ENCODE measurements at regions not wholly inside any gene's neighbourhood (a gene's known extent, or its start where the extent isn't known, plus 50 kb on each side); places are given as distances from the start of the nearest gene placed in this dataset.

DNA sequence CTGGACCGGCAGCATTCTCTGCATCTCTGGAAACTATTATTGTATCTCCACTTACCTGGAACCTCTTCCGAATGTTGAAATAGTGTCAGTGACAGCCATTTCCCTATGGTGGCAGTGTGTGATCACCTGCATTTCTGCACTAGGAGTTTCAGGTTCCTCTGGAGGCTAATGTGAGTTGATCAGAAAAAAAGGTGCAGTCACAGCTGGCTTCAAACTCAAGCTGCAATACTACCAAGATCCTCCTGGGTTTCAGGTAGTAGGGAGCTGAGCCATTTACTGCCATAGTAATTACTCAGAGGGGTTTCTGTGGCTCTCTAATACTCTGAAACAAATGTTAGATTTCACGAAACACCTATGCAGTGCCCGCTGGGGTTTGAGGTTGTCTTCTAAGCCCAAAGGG is 183.5 kb upstream of the OSR1 start:
- DNase-seq = no peak
- CTCF ChIA-PET = no interaction called here
- H3K9me3 ChIP-seq (ENCODE audit: control extremely low read depth in 1 of 5, control insufficient read depth in 4 of 5, insufficient read depth in 2 of 5, low read depth in 1 of 5, low read length in 4 of 5) = peaks cover 0 to 2% (median 0%) of the 10 kb centered on the region in 5 experiments
- no peaks in the 10 kb centered on the region for H3K36me3 ChIP-seq (ENCODE audit: control insufficient read depth in 4 of 4, insufficient read depth in 4 of 4, low read length in 3 of 4)
- H3K4me1 ChIP-seq (ENCODE audit: control extremely low read depth in 1 of 4, control insufficient read depth in 4 of 4, insufficient read depth in 4 of 4, low read length in 3 of 4) = no peaks in the 10 kb centered on the region
- H3K27me3 ChIP-seq (replicated peaks in 2 of 5; ENCODE audit: control insufficient read depth in 4 of 5, insufficient read depth in 5 of 5, low read length in 4 of 5) = no peaks in the 10 kb centered on the region
- WGBS (ENCODE audit: insufficient coverage) = 100% methylated on average over 3 of the region's 4 CpGs
- H3K4me3 ChIP-seq (ENCODE audit: control insufficient read depth in 1 of 7, extremely low read depth in 1 of 7, insufficient read depth in 4 of 7, low read depth in 2 of 7, low read length in 6 of 7) = no peak overlapping the region
- POLR2A ChIA-PET = no interaction called here
- H3K27ac ChIP-seq (ENCODE audit: insufficient read depth in 1 of 2, low read depth in 1 of 2, low read length in 2 of 2, poor library complexity in 1 of 2, severe bottlenecking in 2 of 2) = no peak overlapping the region

DNA sequence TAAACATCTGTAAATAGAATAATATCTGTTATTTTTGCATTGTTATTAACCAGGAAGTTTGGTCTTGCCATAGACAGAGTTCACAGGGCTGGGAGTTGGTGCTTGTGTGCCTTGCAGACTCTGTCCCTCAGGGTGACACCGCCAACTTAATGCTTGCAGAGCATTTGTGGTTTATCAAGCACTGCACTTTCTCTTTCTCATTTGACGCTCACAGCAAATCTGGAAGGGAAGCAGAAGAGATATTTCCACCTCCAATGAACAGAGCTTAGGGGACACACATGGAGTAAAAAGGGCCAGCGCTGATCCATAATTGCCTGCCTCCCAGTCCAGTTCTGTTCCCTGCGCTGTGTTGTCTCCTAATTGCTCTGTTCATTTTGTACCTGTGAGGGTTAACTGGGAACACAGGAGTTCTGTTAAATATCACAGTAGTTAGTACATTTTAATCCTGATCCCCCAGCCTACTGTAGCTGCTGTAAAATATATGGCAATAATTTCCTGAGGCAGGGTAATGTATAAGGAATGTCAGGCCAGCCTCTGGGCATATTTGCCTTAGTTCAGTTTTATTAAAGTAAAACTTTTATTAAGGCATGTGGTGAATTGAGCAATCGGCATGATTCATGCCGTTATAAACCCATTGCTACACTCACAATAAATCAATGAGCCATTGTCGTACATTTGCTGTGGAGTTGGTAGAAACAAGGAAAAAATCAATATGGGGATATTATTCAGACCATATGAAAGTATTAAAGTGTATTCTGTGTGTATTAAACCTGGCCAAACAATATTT is 182.5 kb upstream of the OSR1 start:
- no peaks in the 10 kb centered on the region for H3K36me3 ChIP-seq (ENCODE audit: control insufficient read depth in 4 of 4, insufficient read depth in 4 of 4, low read length in 3 of 4)
- no peak overlapping the region for H3K27ac ChIP-seq (ENCODE audit: insufficient read depth in 1 of 2, low read depth in 1 of 2, low read length in 2 of 2, poor library complexity in 1 of 2, severe bottlenecking in 2 of 2)
- POLR2A ChIA-PET = no interaction called here
- H3K27me3 ChIP-seq (replicated peaks in 2 of 5; ENCODE audit: control insufficient read depth in 4 of 5, insufficient read depth in 5 of 5, low read length in 4 of 5) = no peaks in the 10 kb centered on the region
- H3K4me3 ChIP-seq (ENCODE audit: control insufficient read depth in 1 of 7, extremely low read depth in 1 of 7, insufficient read depth in 4 of 7, low read depth in 2 of 7, low read length in 6 of 7) = no peak overlapping the region
- H3K4me1 ChIP-seq (ENCODE audit: control extremely low read depth in 1 of 4, control insufficient read depth in 4 of 4, insufficient read depth in 4 of 4, low read length in 3 of 4) = no peaks in the 10 kb centered on the region
- CTCF ChIA-PET = no interaction called here
- DNase-seq = no peak
- 69% methylated on average over 3 of the region's 7 CpGs for WGBS (ENCODE audit: insufficient coverage)
- H3K9me3 ChIP-seq (ENCODE audit: control extremely low read depth in 1 of 5, control insufficient read depth in 4 of 5, insufficient read depth in 2 of 5, low read depth in 1 of 5, low read length in 4 of 5) = peaks cover 0 to 2% (median 0%) of the 10 kb centered on the region in 5 experiments

DNA sequence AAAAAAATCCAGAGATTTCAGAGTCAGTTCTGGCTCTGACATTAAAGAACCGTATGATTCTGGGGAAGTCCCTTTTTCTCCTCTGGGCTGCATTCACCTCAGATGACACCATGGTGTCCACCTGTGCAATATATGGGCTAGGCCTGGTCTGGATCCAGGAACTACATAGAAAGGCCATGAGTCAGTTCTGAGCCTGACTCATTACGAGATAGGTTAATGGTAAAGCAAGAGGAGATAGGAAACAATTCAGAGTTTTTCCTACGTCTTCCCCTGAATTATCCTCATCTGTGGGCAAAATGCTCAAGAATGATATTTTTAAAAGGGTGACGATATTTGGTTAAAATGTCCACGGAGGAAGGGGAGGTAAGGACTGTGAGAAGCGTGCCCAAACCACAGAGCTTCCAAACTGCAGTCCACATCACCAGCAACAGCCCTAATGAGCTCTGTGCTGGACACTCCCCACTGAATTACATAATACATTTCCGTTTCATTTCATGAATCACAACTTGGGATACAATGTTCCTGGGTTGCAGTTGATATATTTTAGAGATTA is 180.1 kb upstream of the OSR1 start:
- H3K27ac ChIP-seq (ENCODE audit: insufficient read depth in 1 of 2, low read depth in 1 of 2, low read length in 2 of 2, poor library complexity in 1 of 2, severe bottlenecking in 2 of 2) = no peak overlapping the region
- ChIA-PET CTCF (no interaction called here), POLR2A (no interaction called here)
- H3K9me3 ChIP-seq (ENCODE audit: control extremely low read depth in 1 of 5, control insufficient read depth in 4 of 5, insufficient read depth in 2 of 5, low read depth in 1 of 5, low read length in 4 of 5) = peaks cover 0 to 2% (median 0%) of the 10 kb centered on the region in 5 experiments
- no peaks in the 10 kb centered on the region for H3K36me3 ChIP-seq (ENCODE audit: control insufficient read depth in 4 of 4, insufficient read depth in 4 of 4, low read length in 3 of 4)
- H3K27me3 ChIP-seq (replicated peaks in 2 of 5; ENCODE audit: control insufficient read depth in 4 of 5, insufficient read depth in 5 of 5, low read length in 4 of 5) = no peaks in the 10 kb centered on the region
- no peaks in the 10 kb centered on the region for H3K4me1 ChIP-seq (ENCODE audit: control extremely low read depth in 1 of 4, control insufficient read depth in 4 of 4, insufficient read depth in 4 of 4, low read length in 3 of 4)
- no peak for DNase-seq
- WGBS (ENCODE audit: insufficient coverage) = 100% methylated on average over 3 of the region's 7 CpGs
- H3K4me3 ChIP-seq (ENCODE audit: control insufficient read depth in 1 of 7, extremely low read depth in 1 of 7, insufficient read depth in 4 of 7, low read depth in 2 of 7, low read length in 6 of 7) = no peak overlapping the region

DNA sequence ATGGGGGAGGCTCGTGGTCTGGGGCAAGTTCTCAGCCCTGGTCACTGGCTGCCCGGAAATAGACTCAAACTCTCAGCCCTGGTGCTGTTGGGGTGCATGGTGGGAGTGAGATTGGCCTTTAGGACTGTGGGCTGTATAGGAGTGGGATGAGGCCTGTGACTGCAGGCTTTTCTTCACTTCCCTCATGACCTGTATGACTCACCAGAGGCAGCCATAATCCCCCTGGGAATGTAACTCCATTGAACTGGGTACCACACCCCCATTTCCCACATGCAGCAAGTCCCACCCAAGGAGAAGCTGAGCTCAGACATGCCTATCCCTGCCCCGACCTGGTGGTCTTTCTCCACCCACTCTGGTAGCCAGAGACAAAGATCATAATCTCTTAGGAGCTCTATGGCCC is 177.7 kb upstream of the OSR1 start:
- 71% methylated on average over 1 of the region's 3 CpGs for WGBS (ENCODE audit: insufficient coverage)
- Histone ChIP-seq H3K4me1 (ENCODE audit: control extremely low read depth in 1 of 4, control insufficient read depth in 4 of 4, insufficient read depth in 4 of 4, low read length in 3 of 4) (no peaks in the 10 kb centered on the region), H3K27ac (ENCODE audit: insufficient read depth in 1 of 2, low read depth in 1 of 2, low read length in 2 of 2, poor library complexity in 1 of 2, severe bottlenecking in 2 of 2) (no peak overlapping the region), H3K9me3 (ENCODE audit: control extremely low read depth in 1 of 5, control insufficient read depth in 4 of 5, insufficient read depth in 2 of 5, low read depth in 1 of 5, low read length in 4 of 5) (peaks cover 0 to 2% (median 0%) of the 10 kb centered on the region in 5 experiments), H3K4me3 (ENCODE audit: control insufficient read depth in 1 of 7, extremely low read depth in 1 of 7, insufficient read depth in 4 of 7, low read depth in 2 of 7, low read length in 6 of 7) (no peak overlapping the region), H3K36me3 (ENCODE audit: control insufficient read depth in 4 of 4, insufficient read depth in 4 of 4, low read length in 3 of 4) (no peaks in the 10 kb centered on the region), H3K27me3 (replicated peaks in 2 of 5; ENCODE audit: control insufficient read depth in 4 of 5, insufficient read depth in 5 of 5, low read length in 4 of 5) (peaks cover 0 to 2% (median 0%) of the 10 kb centered on the region in 5 experiments)
- ChIA-PET POLR2A (no interaction called here), CTCF (no interaction called here)
- no peak for DNase-seq

DNA sequence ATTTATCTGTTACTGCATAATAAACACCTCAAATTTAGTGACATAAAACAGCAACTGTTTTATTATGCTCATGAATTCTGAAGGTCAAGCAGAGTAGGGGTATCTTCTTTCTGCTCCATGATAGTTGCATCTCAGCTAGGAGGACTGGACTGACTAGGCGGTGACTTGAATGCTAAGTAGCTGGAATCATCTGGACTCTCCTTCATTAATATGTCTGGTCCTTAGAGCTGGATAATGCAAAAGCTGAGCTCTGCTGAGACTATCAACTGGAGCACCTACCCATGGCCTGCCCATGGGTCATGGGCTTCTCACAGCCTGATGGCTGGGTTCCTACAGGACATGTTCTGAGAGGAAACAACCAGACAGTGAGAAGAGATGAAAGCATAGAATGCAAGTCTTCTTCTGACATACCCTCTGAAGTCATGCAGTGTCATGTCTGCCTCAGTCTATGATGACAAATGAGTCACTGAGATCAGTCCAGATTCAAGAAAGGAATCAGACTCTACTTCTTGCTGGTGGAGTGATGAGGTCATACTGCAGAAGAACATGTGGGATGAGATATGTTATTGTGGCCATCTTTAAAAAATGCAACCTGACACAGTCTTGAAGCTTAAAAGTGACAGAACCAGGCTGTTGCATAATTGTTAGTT is 174.2 kb upstream of the OSR1 start:
- no peak overlapping the region for H3K4me3 ChIP-seq (ENCODE audit: control insufficient read depth in 1 of 7, extremely low read depth in 1 of 7, insufficient read depth in 4 of 7, low read depth in 2 of 7, low read length in 6 of 7)
- H3K27me3 ChIP-seq (replicated peaks in 2 of 5; ENCODE audit: control insufficient read depth in 4 of 5, insufficient read depth in 5 of 5, low read length in 4 of 5) = peaks cover 0 to 2% (median 0%) of the 10 kb centered on the region in 5 experiments
- H3K36me3 ChIP-seq (ENCODE audit: control insufficient read depth in 4 of 4, insufficient read depth in 4 of 4, low read length in 3 of 4) = no peaks in the 10 kb centered on the region
- ChIA-PET POLR2A (no interaction called here), CTCF (no interaction called here)
- H3K27ac ChIP-seq (ENCODE audit: insufficient read depth in 1 of 2, low read depth in 1 of 2, low read length in 2 of 2, poor library complexity in 1 of 2, severe bottlenecking in 2 of 2) = no peak overlapping the region
- WGBS (ENCODE audit: insufficient coverage) = 86% methylated on average over 1 of the region's 1 CpG
- H3K9me3 ChIP-seq (ENCODE audit: control extremely low read depth in 1 of 5, control insufficient read depth in 4 of 5, insufficient read depth in 2 of 5, low read depth in 1 of 5, low read length in 4 of 5) = peaks cover 0 to 2% (median 0%) of the 10 kb centered on the region in 5 experiments
- H3K4me1 ChIP-seq (ENCODE audit: control extremely low read depth in 1 of 4, control insufficient read depth in 4 of 4, insufficient read depth in 4 of 4, low read length in 3 of 4) = no peaks in the 10 kb centered on the region
- no peak for DNase-seq

DNA sequence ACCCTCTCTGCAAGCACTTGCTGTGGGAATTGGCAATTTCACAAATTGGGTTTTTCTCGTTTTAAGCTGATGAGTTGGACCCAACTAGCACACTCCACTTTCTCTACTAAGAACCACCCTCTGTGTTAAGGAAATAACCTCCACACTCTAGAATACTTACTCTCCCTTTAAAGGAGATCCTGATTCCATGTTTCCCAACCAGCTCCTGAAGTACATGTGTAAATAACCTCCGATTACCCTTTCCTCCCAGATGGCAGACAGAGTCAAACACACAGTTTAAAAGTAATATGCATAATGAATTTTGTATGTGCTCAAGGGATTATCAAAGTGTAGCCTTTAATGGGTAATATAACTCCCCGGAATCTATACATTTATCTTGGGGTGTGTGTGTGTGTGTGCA is 171.3 kb upstream of the OSR1 start:
- WGBS (ENCODE audit: insufficient coverage) = 91% methylated on average over 1 of the region's 3 CpGs

DNA sequence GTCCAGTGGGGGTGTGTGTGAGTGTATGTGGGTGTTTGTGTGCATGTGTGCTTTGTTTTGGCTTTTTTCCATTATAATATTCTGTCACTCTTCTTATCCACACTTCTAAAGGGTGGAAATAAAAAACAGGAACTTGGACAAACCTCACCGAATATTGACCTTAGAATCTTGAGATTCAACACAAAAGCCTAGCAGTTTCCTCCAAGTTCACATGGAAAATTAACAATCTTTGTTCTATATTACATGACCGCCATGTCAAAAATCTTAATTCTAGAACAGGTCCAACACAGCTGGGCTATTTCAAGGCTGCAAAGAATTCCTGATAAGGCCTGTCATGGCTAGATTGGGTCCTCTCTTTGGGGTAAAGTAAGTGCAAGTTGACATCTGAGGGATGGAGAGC is 169.3 kb upstream of the OSR1 start:
- H3K27ac ChIP-seq (ENCODE audit: insufficient read depth in 1 of 2, low read depth in 1 of 2, low read length in 2 of 2, poor library complexity in 1 of 2, severe bottlenecking in 2 of 2) = no peak overlapping the region

More for the DNA sequence above, 171.3 kb upstream of the OSR1 start:
- no peak for DNase-seq
- Histone ChIP-seq H3K27me3 (replicated peaks in 2 of 5; ENCODE audit: control insufficient read depth in 4 of 5, insufficient read depth in 5 of 5, low read length in 4 of 5) (peaks cover 0 to 2% (median 0%) of the 10 kb centered on the region in 5 experiments), H3K36me3 (ENCODE audit: control insufficient read depth in 4 of 4, insufficient read depth in 4 of 4, low read length in 3 of 4) (no peaks in the 10 kb centered on the region), H3K4me3 (ENCODE audit: control insufficient read depth in 1 of 7, extremely low read depth in 1 of 7, insufficient read depth in 4 of 7, low read depth in 2 of 7, low read length in 6 of 7) (no peak overlapping the region), H3K9me3 (ENCODE audit: control extremely low read depth in 1 of 5, control insufficient read depth in 4 of 5, insufficient read depth in 2 of 5, low read depth in 1 of 5, low read length in 4 of 5) (peaks cover 0 to 2% (median 0%) of the 10 kb centered on the region in 5 experiments), H3K4me1 (ENCODE audit: control extremely low read depth in 1 of 4, control insufficient read depth in 4 of 4, insufficient read depth in 4 of 4, low read length in 3 of 4) (no peaks in the 10 kb centered on the region), H3K27ac (ENCODE audit: insufficient read depth in 1 of 2, low read depth in 1 of 2, low read length in 2 of 2, poor library complexity in 1 of 2, severe bottlenecking in 2 of 2) (no peak overlapping the region)
- ChIA-PET CTCF (no interaction called here), POLR2A (no interaction called here)

More for the DNA sequence above, 169.3 kb upstream of the OSR1 start:
- POLR2A ChIA-PET = no interaction called here
- Histone ChIP-seq H3K9me3 (ENCODE audit: control extremely low read depth in 1 of 5, control insufficient read depth in 4 of 5, insufficient read depth in 2 of 5, low read depth in 1 of 5, low read length in 4 of 5) (no peaks in the 10 kb centered on the region), H3K4me3 (ENCODE audit: control insufficient read depth in 1 of 7, extremely low read depth in 1 of 7, insufficient read depth in 4 of 7, low read depth in 2 of 7, low read length in 6 of 7) (no peak overlapping the region), H3K27me3 (replicated peaks in 2 of 5; ENCODE audit: control insufficient read depth in 4 of 5, insufficient read depth in 5 of 5, low read length in 4 of 5) (peaks cover 0 to 2% (median 0%) of the 10 kb centered on the region in 5 experiments), H3K36me3 (ENCODE audit: control insufficient read depth in 4 of 4, insufficient read depth in 4 of 4, low read length in 3 of 4) (no peaks in the 10 kb centered on the region), H3K4me1 (ENCODE audit: control extremely low read depth in 1 of 4, control insufficient read depth in 4 of 4, insufficient read depth in 4 of 4, low read length in 3 of 4) (no peaks in the 10 kb centered on the region)
- DNase-seq = no peak
- WGBS (ENCODE audit: insufficient coverage) = 60% methylated on average over 2 of the region's 2 CpGs
- CTCF ChIA-PET = no interaction called here
